Adrenal gland (tissue), 9 donors: ENCODE measurements at regions not wholly inside any gene's neighbourhood (a gene's known extent, or its start where the extent isn't known, plus 50 kb on each side); places are given as distances from the start of the nearest gene placed in this dataset.

Experiments
- DNase-seq, 7 donors: peaks; one replicate each; pipeline ENCODE4 v3.0.0-alpha.2; 2019 to 2020
- H3K27ac ChIP-seq, 5 donors: fragments of 200-600 bp; sonication (generic) in 4 of 5; 1 replicate in 3 of 5; 2 replicates in 2 of 5; pipeline versions ENCODE4 v1.5.1 to v1.8.0; 2016 to 2020; ENCODE audit warnings: mild to moderate bottlenecking in 1 of 5
- H3K27me3 ChIP-seq: fragments of 200-600 bp; 2 replicates; pipeline ENCODE4 v1.8.0; 2021
- H3K36me3 ChIP-seq, 2 donors: fragments of 200-600 bp; replicated peaks in 1 of 2; 1 replicate in 1 of 2; 2 replicates in 1 of 2; pipeline versions ENCODE4 v1.5.1 to v1.8.0; 2018 to 2022
- H3K4me1 ChIP-seq, 2 donors: fragments of 200-600 bp; replicated peaks in 1 of 2; 1 replicate in 1 of 2; 2 replicates in 1 of 2; pipeline versions ENCODE4 v1.5.1 to v1.8.0; 2018 to 2021
- H3K4me3 ChIP-seq, 4 donors: fragments of 200-600 bp; sonication (generic) in 3 of 4; one replicate each; pipeline ENCODE4 v1.5.1; 2016 to 2018
- H3K9me3 ChIP-seq, 3 donors: fragments of 200-600 bp; sonication (generic) in 1 of 3; replicated peaks in 1 of 3; 1 replicate in 2 of 3; 2 replicates in 1 of 3; pipeline versions ENCODE4 v1.5.1 to v1.8.0; 2016 to 2021
- CTCF ChIP-seq, 6 experiments: fragments of 450-650 bp in 4 of 6; fragments of 200-600 bp in 2 of 6; sonication (generic) in 1 of 6; IDR thresholded peaks; 1 replicate in 5 of 6; 2 replicates in 1 of 6; pipeline versions ENCODE4 v1.5.1 to v1.8.0; 2016 to 2021; ENCODE audit warnings: antibody characterized with exemption in 6 of 6, mild to moderate bottlenecking in 2 of 6, moderate library complexity in 1 of 6
- POLR2A ChIP-seq, 2 donors: fragments of 450-650 bp; IDR thresholded peaks; one replicate each; pipeline ENCODE4 v1.6.1; 2017; ENCODE audit warnings: antibody characterized with exemption in 2 of 2, mild to moderate bottlenecking in 2 of 2, moderate library complexity in 1 of 2
- WGBS, 4 donors: extraction: QIAGEN DNeasy Blood & Tissue Kit in 2 of 4; methylation state at CpG; one replicate each; pipeline versions ENCODE4 v1.1.5 to v1.1.7; 2013 to 2017; 5-methylcytosine and 5-hydroxymethylcytosine counted together
- intact Hi-C, 2 donors: fragments of 100-400 bp; cut with DNase I; formaldehyde crosslinking; loops; one replicate each; pipeline versions ENCODE4 v1.14.1 to v1.15.0; 2022 to 2023
- donor health status: healthy with polysubstance abuse.
- donor health status: Bipolar disorder and iron deficiency.
- donor health status: DM: yes; HTN: yes; CAD: no.
- donor health status: DM: no; HTN: no; CAD: no.
- donor health status: DM: no; HTN: no; CAD: no.

DNA sequence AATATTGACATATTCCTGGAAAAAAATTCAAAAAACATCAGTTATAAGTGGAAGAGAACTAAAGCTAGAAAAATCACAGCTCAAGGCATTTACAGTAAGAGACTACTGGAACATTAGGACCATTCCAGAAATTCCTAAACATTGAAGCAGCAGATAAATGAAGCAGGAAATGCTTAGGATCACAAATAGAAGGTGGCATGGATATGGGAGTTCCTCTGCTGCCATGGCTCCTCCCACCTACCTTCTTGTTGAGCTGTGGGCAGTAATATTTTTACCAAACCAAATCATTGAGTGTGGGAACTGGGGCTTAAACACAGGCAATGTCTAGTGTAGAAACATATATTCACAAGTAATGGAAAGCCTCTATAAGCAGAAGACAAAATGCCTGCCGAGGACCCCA lies 292.8 kb downstream of the ANKRD7 start:
- 0 to 49% (median 7%) methylated on average over 1 of the region's 1 CpG for WGBS, 4 donors
- H3K9me3 ChIP-seq = no peaks in the 10 kb centered on the region
- H3K27ac ChIP-seq = no peak overlapping the region
- no peak overlapping the region for H3K4me3 ChIP-seq
- H3K4me1 ChIP-seq = no peaks in the 10 kb centered on the region
- H3K36me3 ChIP-seq = no peaks in the 10 kb centered on the region
- H3K27me3 ChIP-seq = no peaks in the 10 kb centered on the region
- TF ChIP-seq POLR2A (IDR thresholded peaks at IDR 0.05) (no peak), CTCF (IDR thresholded peaks at IDR 0.05) (no peak)
- intact Hi-C loops = no loop called here
- DNase-seq = no peak

DNA sequence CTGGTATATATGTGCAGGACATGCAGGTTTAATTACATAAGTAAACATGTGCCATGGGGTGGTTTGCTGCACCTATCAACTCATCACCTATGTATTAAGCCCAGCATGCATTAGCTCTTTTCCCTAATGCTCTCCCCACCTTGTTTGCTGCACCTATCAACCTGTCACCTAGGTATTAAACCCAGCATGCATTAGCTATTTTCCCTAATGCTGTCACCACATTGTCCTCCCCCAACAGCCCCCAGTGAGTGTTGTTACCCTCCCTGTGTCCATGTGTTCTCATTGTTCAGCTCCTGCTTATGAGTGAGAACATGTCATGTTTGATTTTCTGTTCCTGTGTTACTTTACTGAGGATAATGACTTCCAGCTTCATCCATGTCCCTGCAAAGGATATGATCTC lies 300.5 kb downstream of the ANKRD7 start:
- intact Hi-C loops = no loop called here
- Histone ChIP-seq H3K4me3 (no peak overlapping the region), H3K27ac (no peak overlapping the region), H3K4me1 (no peaks in the 10 kb centered on the region), H3K36me3 (no peaks in the 10 kb centered on the region), H3K27me3 (no peaks in the 10 kb centered on the region), H3K9me3 (no peaks in the 10 kb centered on the region)
- no peak for DNase-seq
- TF ChIP-seq CTCF (IDR thresholded peaks at IDR 0.05) (no peak), POLR2A (IDR thresholded peaks at IDR 0.05) (no peak)

GRCh38 chr7:118531566-118531965 lies 307.1 kb downstream of the ANKRD7 start:
- DNase-seq = no peak
- H3K4me1 ChIP-seq = no peaks in the 10 kb centered on the region
- no peaks in the 10 kb centered on the region for H3K27me3 ChIP-seq
- no peaks in the 10 kb centered on the region for H3K9me3 ChIP-seq
- TF ChIP-seq POLR2A (IDR thresholded peaks at IDR 0.05) = no peak
- no peak for TF ChIP-seq CTCF (IDR thresholded peaks at IDR 0.05)
- intact Hi-C loops = no loop called here
- H3K27ac ChIP-seq = no peak overlapping the region
- no peaks in the 10 kb centered on the region for H3K36me3 ChIP-seq
- no peak overlapping the region for H3K4me3 ChIP-seq

- Histone ChIP-seq H3K4me3 (no peak overlapping the region), H3K27ac (no peak overlapping the region), H3K4me1 (no peaks in the 10 kb centered on the region), H3K9me3 (no peaks in the 10 kb centered on the region), H3K36me3 (no peaks in the 10 kb centered on the region), H3K27me3 (no peaks in the 10 kb centered on the region)
- 81 to 87% (median 85%) methylated on average over 1 of the region's 1 CpG for WGBS, 4 donors
- intact Hi-C loops = no loop called here
- no peak for TF ChIP-seq POLR2A (IDR thresholded peaks at IDR 0.05)
- TF ChIP-seq CTCF (IDR thresholded peaks at IDR 0.05) = no peak
- no peak for DNase-seq
Observed at GRCh38 chr7:118559207-118559606, 334.7 kb downstream of the ANKRD7 start.
